ENCODE measurements at regions not wholly inside any gene's neighbourhood (a gene's known extent, or its start where the extent isn't known, plus 50 kb on each side); places are given as distances from the start of the nearest gene placed in this dataset.

DNA sequence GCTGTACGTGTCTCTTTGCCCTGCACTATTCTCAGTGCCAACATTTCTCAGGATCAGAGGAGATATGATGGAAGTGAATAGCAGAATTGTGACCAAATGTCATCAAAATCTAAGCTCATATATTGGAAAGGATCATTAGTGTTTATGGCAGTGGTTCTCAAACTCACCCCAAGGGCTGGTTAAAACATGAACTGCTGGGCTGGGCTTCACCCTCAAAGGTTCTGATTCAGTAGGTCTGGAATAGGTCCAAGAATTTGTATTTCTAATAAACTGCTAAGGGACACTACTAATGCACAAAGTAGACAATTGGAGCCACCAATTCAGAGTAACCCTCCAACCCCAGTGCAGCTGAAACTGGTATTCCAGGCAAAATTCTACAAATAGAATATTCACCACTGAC, 317.9 kb upstream of the UBE2E3 start:
- no peak for DNase-seq (ENCODE audit: low read depth in 1 of 2, low spot score in 1 of 2)

DNA sequence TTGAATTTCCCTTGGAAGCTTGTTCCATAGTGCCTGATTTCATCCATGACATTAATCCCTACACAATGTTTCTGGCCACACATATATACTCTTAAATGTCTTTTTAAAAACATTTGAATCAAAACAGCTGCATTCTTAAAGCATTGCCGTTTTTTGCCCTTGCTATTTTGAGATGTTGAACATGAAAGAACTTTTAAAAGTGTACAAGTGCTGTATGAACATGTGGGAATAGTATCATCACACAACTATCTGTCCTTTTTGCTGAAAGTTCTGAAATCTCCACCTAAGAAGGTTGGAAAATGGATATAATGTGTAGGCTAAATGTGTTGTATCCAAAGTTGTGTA, 318.7 kb upstream of the UBE2E3 start:
- DNase-seq (ENCODE audit: low read depth in 1 of 2, low spot score in 1 of 2): no peak

GRCh38 chr2:180660881-180661685, 319.3 kb upstream of the UBE2E3 start:
- no peak for DNase-seq (ENCODE audit: low read depth in 1 of 2, low spot score in 1 of 2)

DNA sequence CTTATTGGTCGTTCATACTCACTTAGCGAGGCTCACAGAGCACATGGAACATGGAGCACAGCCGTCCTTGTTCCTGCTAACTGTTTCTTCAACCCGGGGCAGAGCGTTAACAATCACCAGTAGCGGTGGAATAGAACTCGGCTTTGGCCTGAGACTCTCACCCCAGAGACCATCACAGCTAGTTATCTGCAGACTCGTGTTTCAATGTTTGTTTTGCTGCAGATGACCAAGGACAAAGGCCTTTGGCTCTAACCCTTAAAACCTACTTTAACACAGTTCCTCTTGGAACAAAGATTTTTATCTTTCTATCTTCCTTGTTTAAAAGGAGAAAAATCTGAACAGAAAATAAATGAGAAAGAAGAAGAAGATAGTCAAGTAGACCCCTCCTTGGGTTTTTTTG, 320.2 kb upstream of the UBE2E3 start:
- DNase-seq (ENCODE audit: low read depth in 1 of 2, low spot score in 1 of 2): no peak

DNA sequence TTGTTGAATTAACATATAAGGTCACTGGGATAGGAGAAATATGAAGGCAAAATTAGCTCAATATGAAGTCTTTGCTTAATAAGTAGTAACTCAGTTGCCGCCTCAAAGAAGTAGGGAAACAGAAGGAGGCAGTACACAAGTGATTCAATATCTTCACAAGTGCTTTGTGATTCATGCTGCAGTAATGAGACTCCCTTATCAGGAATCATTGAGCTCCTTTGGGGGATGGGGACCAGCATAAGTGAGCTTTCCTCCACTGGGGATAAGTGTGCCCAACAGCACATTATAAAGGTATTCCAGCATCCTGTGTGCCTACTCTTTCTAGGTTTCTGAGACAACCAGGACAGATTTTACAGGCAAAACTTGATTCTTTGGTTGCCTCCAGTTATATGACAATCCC, 323.4 kb upstream of the UBE2E3 start:
- DNase-seq (ENCODE audit: low read depth in 1 of 2, low spot score in 1 of 2): no peak

GRCh38 chr2:180656455-180656847, 324.0 kb upstream of the UBE2E3 start:
- DNase-seq (ENCODE audit: low read depth in 1 of 2, low spot score in 1 of 2): no peak

DNA sequence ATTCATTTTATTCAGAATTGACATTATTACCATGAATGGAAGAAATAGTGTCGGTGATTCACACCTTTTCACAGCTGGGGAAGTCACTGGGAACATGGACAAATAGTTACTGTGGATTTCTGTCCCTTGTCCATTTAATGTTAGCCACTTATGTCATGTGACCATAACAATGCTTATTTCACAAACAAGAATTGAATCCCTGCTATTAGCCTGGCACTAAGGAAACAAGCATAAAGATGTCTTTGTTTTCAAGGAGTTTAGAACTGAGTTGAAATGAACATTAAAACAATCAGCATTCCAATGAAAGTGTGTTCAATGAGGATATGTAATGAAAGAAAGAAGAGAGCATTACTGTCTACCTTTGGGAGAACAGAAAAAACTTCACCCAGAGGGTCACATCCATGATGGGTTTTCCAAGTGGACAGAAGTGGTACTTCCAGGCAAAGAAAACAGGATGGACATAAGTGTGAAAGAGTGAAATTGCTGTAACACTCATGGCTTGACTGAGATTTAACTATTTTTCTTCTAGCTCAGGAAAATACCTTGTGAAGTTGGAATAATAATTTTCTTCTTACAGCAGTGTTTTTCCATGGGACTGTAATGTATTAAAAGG, 324.5 kb upstream of the UBE2E3 start:
- DNase-seq (ENCODE audit: low read depth in 1 of 2, low spot score in 1 of 2): no peak

GRCh38 chr2:180655393-180655792, 325.0 kb upstream of the UBE2E3 start:
- DNase-seq (ENCODE audit: low read depth in 1 of 2, low spot score in 1 of 2): no peak

- no peak for DNase-seq (ENCODE audit: low read depth in 1 of 2, low spot score in 1 of 2)
Measured at GRCh38 chr2:180653481-180653880, 326.9 kb upstream of the UBE2E3 start.

- DNase-seq (ENCODE audit: low read depth in 1 of 2, low spot score in 1 of 2): no peak
Measured at GRCh38 chr2:180652794-180653193, 327.6 kb upstream of the UBE2E3 start.

DNA sequence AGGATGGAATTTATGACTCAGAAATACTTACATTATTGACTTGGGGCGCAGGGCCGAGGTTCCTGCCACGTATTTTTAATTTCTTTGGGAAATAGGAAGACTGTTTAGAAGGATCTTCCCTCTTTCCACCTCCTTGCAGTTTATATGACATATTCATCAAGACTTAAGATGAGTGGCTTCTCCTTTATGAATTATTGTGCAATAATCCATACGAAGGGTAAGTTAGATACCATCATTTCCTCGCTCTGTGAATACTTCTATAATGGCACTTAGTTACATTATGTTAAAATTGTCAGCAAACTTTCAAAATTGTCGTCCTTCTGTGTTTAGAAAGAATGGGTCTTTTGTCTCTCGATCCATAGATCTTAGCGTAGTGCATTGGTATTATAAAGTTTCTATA, 328.8 kb upstream of the UBE2E3 start:
- no peak for DNase-seq (ENCODE audit: low read depth in 1 of 2, low spot score in 1 of 2)

- no peak for DNase-seq (ENCODE audit: low read depth in 1 of 2, low spot score in 1 of 2)
Measured at GRCh38 chr2:180647621-180648020, 332.8 kb upstream of the UBE2E3 start.

DNA sequence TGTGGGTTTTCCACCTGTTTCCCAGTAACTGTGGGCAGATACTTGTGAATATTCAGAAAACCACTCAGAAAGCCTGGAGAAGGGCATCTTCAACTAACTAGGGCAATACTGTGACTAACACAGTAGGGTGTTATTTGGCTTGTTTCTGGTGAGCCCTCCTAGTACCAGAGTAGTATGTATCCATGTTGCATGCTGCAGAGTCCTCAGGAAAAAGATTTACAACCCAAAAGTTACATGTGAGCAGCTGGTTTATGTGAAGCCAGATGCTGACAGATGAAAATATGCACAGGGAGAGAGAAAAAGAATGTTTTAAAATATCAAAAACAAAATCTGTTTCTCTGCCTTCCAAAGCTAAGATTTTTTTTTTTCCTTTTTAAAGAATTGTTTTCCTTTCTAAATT, 333.2 kb upstream of the UBE2E3 start:
- no peak for DNase-seq (ENCODE audit: low read depth in 1 of 2, low spot score in 1 of 2)

DNA sequence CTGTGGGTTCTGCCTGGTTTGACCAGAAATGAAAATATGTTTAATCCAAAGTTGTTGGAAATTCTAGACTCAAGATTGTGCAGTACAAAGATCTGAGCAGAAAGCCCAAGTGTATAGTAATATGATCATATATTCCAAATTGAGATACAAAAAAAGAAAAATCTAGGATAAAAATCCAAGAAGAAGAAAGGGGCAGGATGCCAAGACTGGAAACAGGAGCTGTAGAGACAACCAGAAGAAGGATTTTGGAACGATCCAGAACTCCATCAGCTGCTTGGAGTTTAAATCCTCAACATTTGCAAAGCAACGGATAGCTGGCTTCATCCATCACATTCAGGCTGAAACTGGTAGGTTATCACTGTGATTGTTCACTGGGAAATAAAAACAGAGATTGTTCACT, 333.6 kb upstream of the UBE2E3 start:
- no peak for DNase-seq (ENCODE audit: low read depth in 1 of 2, low spot score in 1 of 2)

DNA sequence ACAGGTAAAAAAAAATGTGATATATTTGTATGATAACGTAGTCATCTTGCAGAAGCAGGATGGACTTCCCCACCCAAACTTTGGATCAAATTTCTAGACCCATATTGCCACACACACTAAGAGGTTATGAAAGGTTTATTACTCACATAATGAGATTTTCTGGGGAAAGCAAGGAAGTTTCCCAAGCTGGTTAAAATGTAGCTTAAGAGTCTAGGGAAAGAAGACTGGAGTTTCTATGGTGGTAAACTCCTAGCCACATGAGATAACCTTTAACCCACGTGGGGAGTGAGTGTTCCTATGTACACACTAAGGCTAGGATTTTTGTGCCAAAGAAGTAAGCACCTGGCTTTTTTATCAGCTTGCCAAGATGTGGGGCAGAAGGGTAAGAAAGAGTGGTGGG, 335.7 kb upstream of the UBE2E3 start:
- no peak for DNase-seq (ENCODE audit: low read depth in 1 of 2, low spot score in 1 of 2)

DNA sequence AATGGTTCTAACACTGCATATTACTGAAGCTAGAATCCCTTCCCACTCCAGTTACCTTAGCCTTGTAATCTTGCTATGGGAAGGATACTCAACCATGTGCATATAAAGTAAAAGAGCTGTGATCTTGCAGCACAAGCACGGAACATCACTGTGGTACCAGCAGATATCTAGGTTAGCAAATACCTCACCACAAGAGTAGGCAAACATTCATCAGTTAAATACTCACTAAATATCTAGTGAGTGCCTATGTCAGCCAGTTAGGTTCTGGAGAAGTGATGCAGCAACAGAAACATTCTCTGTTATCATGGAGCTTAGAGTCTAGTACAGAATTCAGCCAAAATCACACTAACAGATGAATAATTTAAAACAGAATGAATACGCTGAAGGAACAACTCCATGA, 349.6 kb upstream of the UBE2E3 start:
- DNase-seq (ENCODE audit: low read depth in 1 of 2, low spot score in 1 of 2): no peak

GRCh38 chr2:180625006-180625844, 355.2 kb upstream of the UBE2E3 start:
- DNase-seq (ENCODE audit: low read depth in 1 of 2, low spot score in 1 of 2): no peak

DNA sequence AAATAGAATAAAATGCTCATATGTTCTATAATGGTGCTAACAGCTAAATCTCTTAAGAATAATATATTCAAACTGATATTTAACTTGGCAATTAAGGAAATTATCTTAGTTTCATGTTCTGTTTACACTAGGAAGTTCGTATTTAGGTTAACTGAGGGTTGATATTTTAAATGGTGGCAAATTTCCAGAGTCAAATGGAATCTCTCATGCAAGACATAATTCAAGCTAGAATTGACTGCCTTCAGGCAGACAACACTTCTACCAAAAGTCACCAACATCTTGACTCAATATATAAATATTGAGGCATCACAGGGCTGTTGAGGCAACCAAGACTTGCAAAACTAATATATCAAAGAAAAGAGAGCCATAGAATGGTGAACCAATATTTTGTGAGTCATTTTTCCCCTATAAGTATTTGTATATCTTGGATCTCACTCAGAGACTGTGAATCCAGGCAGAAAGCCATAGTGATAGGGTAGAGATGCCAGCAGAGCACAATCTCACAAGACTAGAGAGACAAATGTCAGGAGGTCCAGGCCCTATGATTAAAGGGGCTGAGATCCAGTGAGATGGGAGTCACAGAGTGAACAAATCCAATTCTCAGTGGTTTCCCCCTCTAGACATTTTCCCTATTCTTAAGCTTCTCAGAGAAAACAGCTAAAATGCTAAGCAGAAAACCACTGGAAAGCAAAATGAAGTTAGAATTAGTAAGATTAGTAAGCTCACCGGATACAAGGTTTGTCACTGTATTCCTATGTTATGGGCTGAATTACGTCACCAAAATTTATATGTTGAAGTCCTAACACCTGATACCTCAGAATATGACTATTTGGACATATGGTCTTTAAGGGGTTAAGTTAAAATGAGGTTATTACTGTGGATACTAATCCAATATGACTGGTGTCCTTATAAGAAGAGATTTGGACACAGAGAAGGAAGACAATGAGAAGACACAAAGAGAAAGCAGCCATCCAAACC, 358.2 kb upstream of the UBE2E3 start:
- DNase-seq (ENCODE audit: low read depth in 1 of 2, low spot score in 1 of 2): no peak

GRCh38 chr2:180621366-180621765, 359.0 kb upstream of the UBE2E3 start:
- no peak for DNase-seq (ENCODE audit: low read depth in 1 of 2, low spot score in 1 of 2)

DNA sequence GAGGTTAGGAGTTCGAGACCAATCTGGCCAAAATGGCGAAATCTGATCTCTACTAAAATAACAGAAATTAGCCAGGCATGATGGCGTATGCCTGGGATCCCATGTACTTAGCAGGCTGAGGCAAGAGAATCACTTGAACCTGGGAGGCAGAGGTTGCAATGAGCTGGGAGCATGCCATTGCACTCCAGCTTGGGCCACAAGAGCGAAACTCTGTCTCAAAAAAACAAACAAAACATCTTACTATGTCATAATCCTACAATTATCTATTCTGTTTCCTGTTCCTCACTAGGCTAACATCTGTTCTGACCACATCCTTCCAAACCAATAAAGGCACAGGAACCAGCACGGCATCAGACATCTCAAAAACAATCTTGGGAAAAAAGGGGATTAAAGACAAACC, 361.8 kb upstream of the UBE2E3 start:
- DNase-seq (ENCODE audit: low read depth in 1 of 2, low spot score in 1 of 2): no peak

DNA sequence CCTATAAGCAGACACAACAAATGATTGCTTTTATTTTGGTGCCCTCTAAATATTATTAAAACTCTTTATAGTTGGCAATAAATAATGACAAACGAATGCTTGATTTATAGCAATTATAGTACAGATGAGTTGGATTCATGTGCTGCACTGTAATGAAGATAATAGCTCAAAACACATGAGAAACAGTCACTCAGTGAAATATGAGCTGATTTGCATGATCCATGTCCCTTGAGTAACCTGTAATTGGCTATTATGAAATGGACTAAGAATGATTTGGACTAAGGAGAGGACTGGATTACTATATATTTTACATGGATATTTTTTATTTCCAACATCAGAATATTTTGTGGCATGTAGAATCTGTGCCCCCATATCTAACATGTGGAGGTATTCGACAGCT, 365.6 kb upstream of the UBE2E3 start:
- no peak for DNase-seq (ENCODE audit: low read depth in 1 of 2, low spot score in 1 of 2)

Measured in activated T-helper 1 cell treated with anti-CD3 and anti-CD28 coated beads, Interleukin-2, amount 50 U/mL, for 16 hours (primary cell).